B cell (primary cell): ENCODE measurements at regions not wholly inside any gene's neighbourhood (a gene's known extent, or its start where the extent isn't known, plus 50 kb on each side); places are given as distances from the start of the nearest gene placed in this dataset.

ENCODE experiments used
- ATAC-seq: fragments of 200-7000 bp; cut with Tn5 transposase; one replicate; pipeline ENCODE4 v1.10.0; 2021; ENCODE audit warnings: low read depth, mild to moderate bottlenecking, moderate number of reproducible peaks, moderate library complexity
- CTCF ChIA-PET: fragments of 350-600 bp; sonication (Branson Sonifier 250); formaldehyde crosslinking; loops from one replicate; lab custom pipeline; 2021; ENCODE audit warnings: antibody characterized with exemption, inconsistent platforms; lab: Charles Lee
- POLR2A ChIA-PET: fragments of 350-600 bp; sonication (Branson Sonifier 250); formaldehyde crosslinking; loops from one replicate; lab custom pipeline; 2021; ENCODE audit warnings: antibody characterized with exemption; lab: Charles Lee
- DNase-seq: peaks from one replicate; pipeline ENCODE4 v3.0.0; 2013
- H2AFZ ChIP-seq: 2 replicates; pipeline ENCODE4 v1.6.1; 2012; ENCODE audit warnings: mild to moderate bottlenecking, low read depth, low read length; ENCODE audit not compliant: insufficient read depth, poor library complexity, severe bottlenecking
- H3K27ac ChIP-seq, 2 donors: 1 replicate in 1 of 2; 2 replicates in 1 of 2; pipeline ENCODE4 v1.5.1; 2012 to 2013; ENCODE audit warnings: low read length in 2 of 2, mild to moderate bottlenecking in 2 of 2, moderate library complexity in 1 of 2
- H3K27me3 ChIP-seq, 4 experiments: fragments of 200-600 bp in 1 of 4; sonication (generic) in 1 of 4; replicated peaks in 1 of 4; 1 replicate in 2 of 4; 2 replicates in 2 of 4; pipeline versions ENCODE4 v1.6.1 to v1.7.0; 2013 to 2016; ENCODE audit warnings: low read length in 3 of 4, mild to moderate bottlenecking in 2 of 4, mixed read lengths in 1 of 4, moderate library complexity in 1 of 4; ENCODE audit not compliant: insufficient read depth in 4 of 4, control insufficient read depth in 3 of 4; ENCODE audit errors: control extremely low read depth in 1 of 4
- H3K36me3 ChIP-seq, 2 experiments: replicated peaks in 1 of 2; 1 replicate in 1 of 2; 2 replicates in 1 of 2; pipeline versions ENCODE4 v1.6.1 to v1.7.1; 2013; ENCODE audit warnings: low read length in 1 of 2; ENCODE audit not compliant: insufficient read depth in 2 of 2, control insufficient read depth in 1 of 2; ENCODE audit errors: control extremely low read depth in 1 of 2, extremely low read depth in 1 of 2
- H3K4me1 ChIP-seq, 2 donors: fragments of 200-600 bp in 1 of 2; sonication (generic) in 1 of 2; 1 replicate in 1 of 2; 2 replicates in 1 of 2; pipeline versions ENCODE4 v1.5.1 to v1.6.1; 2013 to 2017; ENCODE audit warnings: low read length in 2 of 2; ENCODE audit not compliant: control insufficient read depth in 2 of 2, insufficient read depth in 2 of 2
- H3K4me2 ChIP-seq: replicated peaks from 2 replicates; pipeline ENCODE3; 2012; ENCODE audit warnings: mild to moderate bottlenecking, low read depth, low read length; ENCODE audit not compliant: poor library complexity, severe bottlenecking
- H3K4me3 ChIP-seq, 5 experiments: fragments of 200-600 bp in 1 of 5; sonication (generic) in 1 of 5; 1 replicate in 3 of 5; 2 replicates in 2 of 5; pipeline versions ENCODE4 v1.5.1 to v1.7.0; 2011 to 2016; ENCODE audit warnings: low read length in 4 of 5, mild to moderate bottlenecking in 4 of 5, low read depth in 2 of 5, control low read depth in 1 of 5, moderate library complexity in 1 of 5; ENCODE audit not compliant: insufficient read depth in 1 of 5; ENCODE audit errors: control extremely low read depth in 1 of 5, extremely low read depth in 1 of 5
- H3K79me2 ChIP-seq: fragments of 200-600 bp; sonication (generic); one replicate; pipeline ENCODE4 v1.6.0; 2016; ENCODE audit warnings: low read length; ENCODE audit not compliant: control insufficient read depth, insufficient read depth
- H3K9ac ChIP-seq: fragments of 200-600 bp; sonication (generic); 2 replicates; pipeline ENCODE4 v1.6.1; 2017; ENCODE audit warnings: mild to moderate bottlenecking, low read length, moderate library complexity
- H3K9me3 ChIP-seq, 3 donors: one replicate each; pipeline versions ENCODE4 v1.6.1 to v1.7.1; 2013; ENCODE audit warnings: low read length in 2 of 3; ENCODE audit not compliant: control insufficient read depth in 2 of 3, insufficient read depth in 1 of 3; ENCODE audit errors: control extremely low read depth in 1 of 3
- H4K20me1 ChIP-seq: 2 replicates; pipeline ENCODE4 v1.6.0; 2012; ENCODE audit warnings: mild to moderate bottlenecking, low read length; ENCODE audit not compliant: insufficient read depth, control insufficient read depth, poor library complexity, severe bottlenecking
- H3K27ac Mint-ChIP-seq: one replicate; pipeline ENCODE4 v1.8.0; 2021; ENCODE audit warnings: mixed read lengths
- H3K27me3 Mint-ChIP-seq: one replicate; pipeline ENCODE4 v1.8.0; 2021; ENCODE audit warnings: mixed read lengths
- H3K4me1 Mint-ChIP-seq: one replicate; pipeline ENCODE4 v1.8.0; 2021; ENCODE audit warnings: mixed read lengths
- H3K4me3 Mint-ChIP-seq: one replicate; pipeline ENCODE4 v1.8.0; 2021; ENCODE audit warnings: mixed read lengths
- H3K9me3 Mint-ChIP-seq: one replicate; pipeline ENCODE4 v1.8.0; 2022; ENCODE audit warnings: mixed read lengths; ENCODE audit not compliant: insufficient read depth
- CTCF ChIP-seq: fragments of 200-600 bp; IDR thresholded peaks from one replicate; pipeline ENCODE4 v1.8.0; 2022; ENCODE audit warnings: antibody characterized with exemption, mild to moderate bottlenecking
- EZH2 ChIP-seq: IDR thresholded peaks from 2 replicates; pipeline ENCODE4 v1.6.1; 2012; ENCODE audit warnings: borderline replicate concordance, low read depth, mild to moderate bottlenecking, moderate library complexity, low read length; ENCODE audit not compliant: insufficient read depth, poor library complexity, severe bottlenecking
- WGBS: methylation state at CpG from one replicate; pipeline ENCODE4 v1.1.5; 2013; ENCODE audit warnings: missing lambda C conversion rate; ENCODE audit not compliant: insufficient coverage; 5-methylcytosine and 5-hydroxymethylcytosine counted together
- intact Hi-C: fragments of 100-400 bp; cut with micrococcal nuclease; formaldehyde crosslinking; loops from one replicate; pipeline ENCODE4 v1.10.0; 2022

GRCh38 chr4:138052806-138053632, 189.1 kb downstream of the SLC7A11 start:
- Mint-ChIP-seq H3K4me3 (no peak overlapping the region), H3K27ac (no peak overlapping the region), H3K27me3 (peaks cover 10% of the 10 kb centered on the region), H3K9me3 (no peaks in the 10 kb centered on the region), H3K4me1 (no peaks in the 10 kb centered on the region)
- Histone ChIP-seq H4K20me1 (no peaks in the 10 kb centered on the region), H3K4me3 (no peak overlapping the region), H3K4me2 (no peak overlapping the region), H3K9me3 (peaks cover 0 to 11% (median 0%) of the 10 kb centered on the region in 3 donors), H3K36me3 (no peaks in the 10 kb centered on the region), H3K9ac (no peak overlapping the region), H3K79me2 (no peaks in the 10 kb centered on the region), H3K27ac (no peak overlapping the region), H3K4me1 (no peaks in the 10 kb centered on the region), H3K27me3 (no peaks in the 10 kb centered on the region), H2AFZ (no peak overlapping the region)
- intact Hi-C loops: no loop called here
- no peak for TF ChIP-seq EZH2
- TF ChIP-seq CTCF: no peak
- WGBS: 87% methylated on average over 27 of the region's 31 CpGs
- ChIA-PET CTCF (interaction anchor here (1.1 kb wide), 1 partner anchor 37 kb away, joined by 4 read pairs; no protein-coding TSS in a partner anchor), POLR2A (no interaction called here)
- no peak for ATAC-seq
- no peak for DNase-seq

- Histone ChIP-seq H3K27ac (no peak overlapping the region), H3K9me3 (peaks cover 0 to 11% (median 0%) of the 10 kb centered on the region in 3 donors), H3K27me3 (no peaks in the 10 kb centered on the region), H4K20me1 (no peaks in the 10 kb centered on the region), H3K79me2 (no peaks in the 10 kb centered on the region), H3K4me1 (no peaks in the 10 kb centered on the region), H3K4me3 (no peak overlapping the region), H2AFZ (no peak overlapping the region), H3K9ac (no peak overlapping the region), H3K4me2 (no peak overlapping the region), H3K36me3 (no peaks in the 10 kb centered on the region)
- DNase-seq (no peak), ATAC-seq (no peak)
- TF ChIP-seq EZH2 (no peak), CTCF (no peak)
- Mint-ChIP-seq H3K4me3 (no peak overlapping the region), H3K4me1 (no peaks in the 10 kb centered on the region), H3K27ac (no peak overlapping the region), H3K9me3 (no peaks in the 10 kb centered on the region), H3K27me3 (peaks cover 10% of the 10 kb centered on the region)
- CTCF ChIA-PET: no interaction called here
- WGBS: no CpG with 5 or more reads among the region's 3 CpGs
- intact Hi-C loops: no loop called here
- POLR2A ChIA-PET: no interaction called here
These were observed 191.0 kb downstream of the SLC7A11 start for GRCh38 chr4:138051157-138051556.
